Coronary artery (tissue), 2 donors: ENCODE measurements at regions not wholly inside any gene's neighbourhood (a gene's known extent, or its start where the extent isn't known, plus 50 kb on each side); places are given as distances from the start of the nearest gene placed in this dataset.

Source experiments
- DNase-seq: peaks from one replicate; pipeline ENCODE4 v3.0.0-alpha.2; 2017; ENCODE audit warnings: low spot score
- H3K27ac ChIP-seq, 2 donors: fragments of 200-600 bp; sonication (generic); one replicate each; pipeline ENCODE4 v1.5.1; 2016 to 2019
- H3K4me3 ChIP-seq: fragments of 200-600 bp; sonication (generic); 2 replicates; pipeline ENCODE4 v1.5.1; 2016; ENCODE audit warnings: mild to moderate bottlenecking, moderate library complexity
- TF ChIP-seq, protein P1 (sequence below): fragments of 200-600 bp; sonication (generic); IDR thresholded peaks from one replicate; pipeline ENCODE4 v1.5.1; 2019; ENCODE audit warnings: antibody characterized with exemption

DNA sequence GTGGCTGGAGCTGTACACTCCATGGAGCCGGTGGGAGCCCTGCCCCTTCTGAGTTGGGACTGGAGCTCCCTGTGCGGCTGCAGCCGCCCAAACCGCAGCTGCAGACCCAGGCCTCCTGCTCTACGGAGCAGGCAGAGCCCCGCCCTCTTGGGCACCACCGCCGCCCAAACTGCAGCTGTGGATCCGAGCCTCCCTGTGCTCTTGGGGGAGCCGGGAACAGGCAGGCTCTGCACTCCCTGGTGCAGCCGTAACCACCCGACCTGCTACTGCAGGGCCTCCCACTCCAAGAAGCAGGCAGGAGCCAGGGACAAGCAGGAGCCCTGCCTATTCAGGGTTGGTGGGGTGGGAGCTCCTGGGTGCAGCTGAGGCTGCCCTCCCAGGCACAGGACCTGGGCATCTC, 237.5 kb upstream of the ATP6AP2 start:
- DNase-seq: no peak
- H3K27ac ChIP-seq: no peak overlapping the region
- H3K4me3 ChIP-seq: no peak overlapping the region
- TF ChIP-seq, protein P1, sequence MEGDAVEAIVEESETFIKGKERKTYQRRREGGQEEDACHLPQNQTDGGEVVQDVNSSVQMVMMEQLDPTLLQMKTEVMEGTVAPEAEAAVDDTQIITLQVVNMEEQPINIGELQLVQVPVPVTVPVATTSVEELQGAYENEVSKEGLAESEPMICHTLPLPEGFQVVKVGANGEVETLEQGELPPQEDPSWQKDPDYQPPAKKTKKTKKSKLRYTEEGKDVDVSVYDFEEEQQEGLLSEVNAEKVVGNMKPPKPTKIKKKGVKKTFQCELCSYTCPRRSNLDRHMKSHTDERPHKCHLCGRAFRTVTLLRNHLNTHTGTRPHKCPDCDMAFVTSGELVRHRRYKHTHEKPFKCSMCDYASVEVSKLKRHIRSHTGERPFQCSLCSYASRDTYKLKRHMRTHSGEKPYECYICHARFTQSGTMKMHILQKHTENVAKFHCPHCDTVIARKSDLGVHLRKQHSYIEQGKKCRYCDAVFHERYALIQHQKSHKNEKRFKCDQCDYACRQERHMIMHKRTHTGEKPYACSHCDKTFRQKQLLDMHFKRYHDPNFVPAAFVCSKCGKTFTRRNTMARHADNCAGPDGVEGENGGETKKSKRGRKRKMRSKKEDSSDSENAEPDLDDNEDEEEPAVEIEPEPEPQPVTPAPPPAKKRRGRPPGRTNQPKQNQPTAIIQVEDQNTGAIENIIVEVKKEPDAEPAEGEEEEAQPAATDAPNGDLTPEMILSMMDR: no peak

DNA sequence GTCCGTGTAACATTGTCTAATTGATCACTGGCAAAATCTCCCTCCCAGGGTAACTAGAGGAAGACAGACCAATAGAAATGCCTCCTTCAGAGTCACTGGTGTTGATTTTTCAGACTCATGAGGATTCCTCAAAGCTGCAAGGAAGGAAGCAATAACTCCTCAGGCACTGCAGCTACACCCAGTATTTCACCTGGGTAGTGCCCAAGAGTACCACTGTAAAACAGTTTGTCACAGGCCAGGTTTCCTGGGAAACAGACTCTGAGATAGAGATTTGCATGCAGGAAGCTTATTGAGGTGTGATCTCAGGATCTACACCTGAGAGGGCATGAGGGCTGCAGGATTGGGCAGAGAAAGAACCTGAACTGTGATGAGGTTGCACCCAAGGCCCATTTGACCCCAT, 240.7 kb upstream of the ATP6AP2 start:
- no peak for DNase-seq
- no peak overlapping the region for H3K4me3 ChIP-seq
- TF ChIP-seq, protein P1: no peak
- H3K27ac ChIP-seq: no peak overlapping the region

GRCh38 chrX:40333344-40333743, 235.6 kb upstream of the BCOR start:
- TF ChIP-seq, protein P1: no peak
- no peak overlapping the region for H3K4me3 ChIP-seq
- DNase-seq: no peak
- no peak overlapping the region for H3K27ac ChIP-seq

DNA sequence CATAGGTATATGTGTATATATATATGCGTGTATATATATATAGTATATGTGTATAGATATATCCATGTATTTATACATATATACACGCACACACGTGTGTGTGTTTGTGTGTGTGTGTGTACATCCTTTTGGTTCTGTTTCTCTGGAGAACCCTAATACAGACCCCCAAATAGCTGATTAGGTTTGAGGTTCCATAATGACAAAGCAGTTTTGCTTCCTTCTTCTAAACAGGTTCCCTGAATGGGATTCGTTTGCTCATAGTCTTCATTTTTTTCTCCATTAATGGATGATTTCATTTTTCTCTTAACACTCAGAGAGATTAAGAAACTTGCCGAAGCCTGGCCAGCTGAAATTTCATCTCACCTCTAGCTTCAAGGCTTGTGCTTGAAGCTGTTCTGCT, 234.0 kb upstream of the BCOR start:
- TF ChIP-seq, protein P1: no peak

DNA sequence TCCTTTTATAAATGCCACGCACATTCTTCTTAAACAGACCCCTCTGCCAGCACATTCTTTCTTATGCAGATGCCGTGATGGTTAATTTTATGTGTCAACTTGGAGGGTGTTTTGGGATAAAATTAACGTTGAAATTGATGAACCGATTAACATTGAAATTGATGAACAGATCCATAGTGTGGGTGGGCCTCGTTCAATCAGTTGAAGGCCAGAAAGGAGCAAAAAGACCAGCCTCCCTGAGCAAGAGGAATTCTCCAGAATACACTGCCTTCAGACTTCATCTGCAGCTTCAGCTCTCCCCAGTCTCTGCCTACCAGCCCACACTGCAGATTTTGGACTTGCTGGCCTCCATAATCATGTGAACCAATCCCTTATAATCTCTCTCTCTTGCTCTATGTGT, 233.6 kb upstream of the BCOR start:
- no peak for DNase-seq
- H3K27ac ChIP-seq: no peak overlapping the region
- H3K4me3 ChIP-seq: no peak overlapping the region
- TF ChIP-seq, protein P1: no peak

More for the DNA sequence above, 234.0 kb upstream of the BCOR start:
- no peak overlapping the region for H3K27ac ChIP-seq
- DNase-seq: no peak
- H3K4me3 ChIP-seq: no peak overlapping the region

DNA sequence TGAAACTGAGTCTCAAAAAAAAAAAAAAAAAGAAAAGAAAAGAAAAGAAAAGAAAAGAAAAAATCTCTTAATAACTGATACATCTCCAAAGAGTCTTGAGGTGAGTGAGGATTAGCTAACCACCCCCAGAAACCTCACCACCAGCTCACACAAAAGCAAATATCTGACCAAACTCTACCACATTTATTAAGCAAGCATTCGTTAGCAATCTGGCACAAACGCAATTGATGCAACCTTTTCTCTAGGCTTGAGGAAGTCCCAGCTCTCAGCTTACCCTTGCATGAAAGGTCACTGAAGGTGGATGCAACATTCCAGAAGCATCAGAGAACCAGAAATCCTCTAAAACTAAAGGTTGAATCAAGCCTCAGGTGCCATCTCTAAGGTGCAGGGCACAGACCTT, 231.9 kb upstream of the BCOR start:
- TF ChIP-seq, protein P1: no peak
- H3K27ac ChIP-seq: no peak overlapping the region
- DNase-seq: no peak
- H3K4me3 ChIP-seq: no peak overlapping the region

GRCh38 chrX:40327085-40327484, 229.3 kb upstream of the BCOR start:
- Histone ChIP-seq H3K27ac (no peak overlapping the region), H3K4me3 (no peak overlapping the region)
- TF ChIP-seq, protein P1: no peak
- peak; percentile 38 for DNase-seq
